Cardiac fibroblast (primary cell): ENCODE measurements at regions not wholly inside any gene's neighbourhood (a gene's known extent, or its start where the extent isn't known, plus 50 kb on each side); places are given as distances from the start of the nearest gene placed in this dataset.

Experiments used
- DNase-seq, 2 donors: peaks; one replicate each; pipeline versions ENCODE4 v3.0.0 to v3.0.0-alpha.2; 2010; ENCODE audit warnings: low read depth in 2 of 2
- H3K4me3 ChIP-seq, 2 donors: replicated peaks in 1 of 2; 1 replicate in 1 of 2; 2 replicates in 1 of 2; pipeline ENCODE4 v1.5.1; 2011; ENCODE audit warnings: low read depth in 2 of 2, low read length in 2 of 2, mild to moderate bottlenecking in 2 of 2, moderate library complexity in 1 of 2
- TF ChIP-seq, protein P1 (sequence below): IDR thresholded peaks from one replicate; pipeline ENCODE4 v1.5.1; 2011; ENCODE audit warnings: low read depth, mild to moderate bottlenecking, low read length, inconsistent platforms

DNA sequence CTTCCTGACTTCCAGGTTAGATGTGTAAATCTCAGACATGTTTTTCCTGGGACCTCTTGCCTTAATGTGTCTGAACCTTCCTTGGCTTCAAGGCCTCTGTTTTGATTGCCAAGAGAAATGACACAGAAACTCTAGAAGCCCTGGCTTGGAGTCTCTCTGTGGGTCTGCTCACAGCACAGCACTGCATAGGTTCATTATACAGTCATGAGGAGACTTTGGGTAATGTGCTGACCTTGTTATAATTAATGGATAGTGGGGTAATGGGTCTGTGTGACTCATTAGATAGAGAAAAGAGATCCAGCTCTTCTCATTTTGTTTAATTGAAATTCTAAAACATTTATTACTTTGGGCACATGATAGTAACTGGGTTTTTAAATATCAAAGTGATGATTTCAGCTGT, 175.8 kb upstream of the GLRA1 start:
- TF ChIP-seq, protein P1, sequence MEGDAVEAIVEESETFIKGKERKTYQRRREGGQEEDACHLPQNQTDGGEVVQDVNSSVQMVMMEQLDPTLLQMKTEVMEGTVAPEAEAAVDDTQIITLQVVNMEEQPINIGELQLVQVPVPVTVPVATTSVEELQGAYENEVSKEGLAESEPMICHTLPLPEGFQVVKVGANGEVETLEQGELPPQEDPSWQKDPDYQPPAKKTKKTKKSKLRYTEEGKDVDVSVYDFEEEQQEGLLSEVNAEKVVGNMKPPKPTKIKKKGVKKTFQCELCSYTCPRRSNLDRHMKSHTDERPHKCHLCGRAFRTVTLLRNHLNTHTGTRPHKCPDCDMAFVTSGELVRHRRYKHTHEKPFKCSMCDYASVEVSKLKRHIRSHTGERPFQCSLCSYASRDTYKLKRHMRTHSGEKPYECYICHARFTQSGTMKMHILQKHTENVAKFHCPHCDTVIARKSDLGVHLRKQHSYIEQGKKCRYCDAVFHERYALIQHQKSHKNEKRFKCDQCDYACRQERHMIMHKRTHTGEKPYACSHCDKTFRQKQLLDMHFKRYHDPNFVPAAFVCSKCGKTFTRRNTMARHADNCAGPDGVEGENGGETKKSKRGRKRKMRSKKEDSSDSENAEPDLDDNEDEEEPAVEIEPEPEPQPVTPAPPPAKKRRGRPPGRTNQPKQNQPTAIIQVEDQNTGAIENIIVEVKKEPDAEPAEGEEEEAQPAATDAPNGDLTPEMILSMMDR = no peak
- DNase-seq = no peak
- H3K4me3 ChIP-seq = no peak overlapping the region

DNA sequence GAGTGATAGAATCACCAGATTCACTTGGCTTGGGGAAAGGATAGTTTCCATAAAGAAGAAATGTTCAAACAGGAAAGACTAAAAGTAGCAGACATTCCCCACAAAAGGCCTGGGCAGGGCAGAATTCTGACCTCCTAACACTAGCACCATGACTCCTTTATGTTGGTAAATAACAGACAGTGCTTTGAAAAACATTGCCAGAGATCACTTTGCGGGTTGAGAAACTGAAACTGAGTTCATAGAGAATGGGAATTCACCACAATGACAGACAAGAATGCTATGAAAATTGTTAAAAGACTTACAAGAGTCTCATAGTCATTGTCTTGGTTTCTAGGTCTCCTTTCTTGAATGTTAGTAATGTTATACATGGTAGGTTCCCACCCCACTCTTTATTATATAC, 172.5 kb upstream of the GLRA1 start:
- TF ChIP-seq, protein P1 = no peak
- H3K4me3 ChIP-seq = no peak overlapping the region
- DNase-seq = no peak

DNA sequence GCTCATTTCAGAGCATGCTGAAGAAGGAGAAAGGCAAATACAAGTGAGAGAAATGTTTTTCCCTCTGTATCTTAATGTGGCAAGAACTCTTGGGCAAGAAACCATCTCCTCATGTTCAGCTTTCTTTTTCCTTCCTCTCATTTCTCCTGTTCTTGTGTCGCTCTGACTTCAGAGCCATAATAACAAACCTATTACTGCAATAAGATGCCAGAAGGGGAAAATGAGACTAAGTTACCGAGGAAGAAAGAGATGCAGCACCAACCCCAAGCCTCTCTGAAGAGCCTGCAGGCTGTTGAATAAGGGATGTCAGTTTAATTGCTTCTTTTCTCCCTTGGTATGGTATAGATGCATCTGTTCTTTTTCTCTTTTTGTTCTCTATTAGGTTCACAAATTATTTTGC, 170.1 kb upstream of the GLRA1 start:
- no peak for DNase-seq
- H3K4me3 ChIP-seq = no peak overlapping the region
- TF ChIP-seq, protein P1 = no peak

DNA sequence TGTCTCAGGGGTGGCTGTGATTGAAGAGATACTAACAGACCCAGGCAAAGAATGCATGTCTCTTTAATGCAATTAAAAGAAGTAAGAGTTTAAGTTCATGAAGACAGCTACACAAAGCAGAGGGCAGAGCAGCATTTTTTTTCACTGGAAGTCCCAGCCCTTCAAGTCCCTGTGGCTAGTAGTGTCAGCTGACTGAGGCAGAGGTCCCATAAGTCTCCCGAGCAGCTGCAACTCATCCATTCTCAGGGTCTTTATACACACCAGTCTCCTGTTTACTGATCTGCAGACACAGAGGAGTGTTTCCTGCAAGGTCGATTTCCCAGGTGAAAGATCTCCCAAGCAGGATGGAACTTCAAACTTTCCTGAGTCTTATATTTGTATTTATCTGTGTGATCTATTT, 169.4 kb upstream of the GLRA1 start:
- no peak overlapping the region for H3K4me3 ChIP-seq
- DNase-seq = no peak
- TF ChIP-seq, protein P1 = no peak

DNA sequence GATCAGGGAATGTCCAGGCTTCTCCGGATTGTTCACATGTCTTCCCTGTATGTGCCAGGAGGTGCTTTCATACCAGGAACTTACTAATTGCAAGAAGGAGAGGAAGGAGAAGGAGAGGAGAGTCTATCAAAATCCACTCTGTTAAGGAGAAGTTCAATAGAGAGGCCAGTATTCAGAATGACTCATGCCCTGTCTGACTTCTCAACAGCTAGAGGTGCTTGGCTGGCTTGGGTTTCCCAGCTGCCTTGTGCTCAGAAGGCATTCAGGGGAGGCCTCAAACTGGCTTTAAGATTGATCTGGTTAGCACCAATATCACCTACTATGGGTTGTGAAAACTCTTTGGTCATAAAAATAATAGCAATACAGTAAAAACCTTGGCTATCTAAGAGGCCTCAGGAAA, 167.9 kb upstream of the GLRA1 start:
- TF ChIP-seq, protein P1 = no peak
- no peak for DNase-seq
- H3K4me3 ChIP-seq = no peak overlapping the region

DNA sequence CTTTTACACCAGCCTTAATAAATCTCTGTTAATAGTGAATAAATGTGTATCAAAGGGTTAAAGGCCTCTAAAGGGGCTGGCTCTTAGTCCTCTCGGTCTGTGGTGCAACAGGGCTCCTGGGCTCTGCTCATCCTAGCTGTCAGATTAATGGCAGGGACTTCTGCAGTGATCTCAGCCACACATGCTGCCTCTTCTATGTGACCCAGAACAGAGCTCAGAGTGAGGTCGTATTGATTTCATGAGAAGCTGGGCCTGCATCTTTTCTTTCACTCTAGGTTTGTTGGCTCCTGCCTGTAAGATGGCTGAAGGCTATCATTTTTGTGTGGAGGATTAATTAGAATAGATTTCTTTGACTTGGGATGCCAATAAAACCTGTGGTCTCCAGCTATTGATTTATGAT, 165.0 kb upstream of the GLRA1 start:
- no peak for DNase-seq
- H3K4me3 ChIP-seq = no peak overlapping the region
- TF ChIP-seq, protein P1 = no peak

DNA sequence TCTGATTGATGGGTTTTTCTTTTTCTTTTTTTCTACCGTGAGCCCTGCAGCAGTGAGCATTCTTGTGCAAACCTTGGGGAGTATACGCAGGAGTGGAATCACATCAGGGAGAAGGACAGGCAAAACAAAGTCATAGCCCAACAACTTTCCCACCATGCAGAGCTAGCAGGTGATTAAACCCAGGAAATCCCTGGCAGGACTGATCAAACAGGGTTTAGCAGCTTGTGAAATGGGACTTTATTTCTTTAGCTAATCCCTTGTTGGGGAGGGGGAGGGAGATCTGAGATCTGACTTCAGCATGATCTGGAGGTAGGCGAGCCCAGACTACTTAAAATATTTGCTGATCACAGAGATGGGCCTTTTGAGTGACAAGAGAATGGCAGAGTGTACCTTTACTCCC, 162.0 kb upstream of the GLRA1 start:
- no peak overlapping the region for H3K4me3 ChIP-seq
- no peak for DNase-seq
- TF ChIP-seq, protein P1 = no peak
